WERI-Rb-1 (cell line): ENCODE measurements at regions not wholly inside any gene's neighbourhood (a gene's known extent, or its start where the extent isn't known, plus 50 kb on each side); places are given as distances from the start of the nearest gene placed in this dataset.

Source experiments
- DNase-seq: peaks from one replicate; pipeline ENCODE4 v3.0.0-alpha.2; 2020
- H3K27ac ChIP-seq: fragments of 250-450 bp; sonication (Bioruptor Pico); 2 replicates; pipeline ENCODE4 v1.5.1; 2020; ENCODE audit warnings: mild to moderate bottlenecking, moderate library complexity
- H3K27me3 ChIP-seq: fragments of 250-450 bp; sonication (Bioruptor Pico); 2 replicates; pipeline ENCODE4 v1.5.1; 2021; ENCODE audit warnings: mild to moderate bottlenecking, low read depth, moderate library complexity; ENCODE audit not compliant: insufficient read depth, severe bottlenecking
- H3K36me3 ChIP-seq: fragments of 250-450 bp; sonication (Bioruptor Pico); 2 replicates; pipeline ENCODE4 v1.5.1; 2020; ENCODE audit warnings: mild to moderate bottlenecking, moderate library complexity
- H3K4me3 ChIP-seq: 2 replicates; pipeline ENCODE4 v1.5.1; 2011; ENCODE audit warnings: low read depth, mild to moderate bottlenecking, control low read depth, low read length
- H3K9me3 ChIP-seq: fragments of 250-450 bp; sonication (Bioruptor Pico); 2 replicates; pipeline ENCODE4 v1.5.1; 2021; ENCODE audit warnings: mild to moderate bottlenecking, moderate library complexity; ENCODE audit not compliant: severe bottlenecking
- TF ChIP-seq, protein P1 (sequence below): IDR thresholded peaks from 2 replicates; pipeline ENCODE4 v1.5.1; 2011; ENCODE audit warnings: low read depth, mild to moderate bottlenecking, control low read depth, inconsistent platforms, low read length

DNA sequence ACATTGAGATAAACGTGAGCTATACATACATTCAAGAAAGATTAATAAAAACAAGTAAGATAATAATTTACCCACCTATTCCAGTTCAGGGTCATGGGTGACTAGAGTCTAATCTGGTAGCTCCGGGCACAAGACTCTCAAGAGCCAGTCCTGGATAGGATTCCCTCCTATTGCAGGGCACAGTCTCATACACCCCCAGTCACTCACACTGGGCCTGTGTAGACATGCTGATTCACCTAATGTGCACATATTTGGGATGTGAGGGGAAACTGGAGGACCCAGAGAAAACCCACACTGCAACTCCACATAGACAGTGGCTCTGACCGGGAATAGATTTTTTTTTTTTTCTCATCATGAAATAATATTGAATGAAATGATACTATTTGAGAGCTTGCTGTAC is 81.5 kb upstream of the THUMPD2 start:
- TF ChIP-seq, protein P1, sequence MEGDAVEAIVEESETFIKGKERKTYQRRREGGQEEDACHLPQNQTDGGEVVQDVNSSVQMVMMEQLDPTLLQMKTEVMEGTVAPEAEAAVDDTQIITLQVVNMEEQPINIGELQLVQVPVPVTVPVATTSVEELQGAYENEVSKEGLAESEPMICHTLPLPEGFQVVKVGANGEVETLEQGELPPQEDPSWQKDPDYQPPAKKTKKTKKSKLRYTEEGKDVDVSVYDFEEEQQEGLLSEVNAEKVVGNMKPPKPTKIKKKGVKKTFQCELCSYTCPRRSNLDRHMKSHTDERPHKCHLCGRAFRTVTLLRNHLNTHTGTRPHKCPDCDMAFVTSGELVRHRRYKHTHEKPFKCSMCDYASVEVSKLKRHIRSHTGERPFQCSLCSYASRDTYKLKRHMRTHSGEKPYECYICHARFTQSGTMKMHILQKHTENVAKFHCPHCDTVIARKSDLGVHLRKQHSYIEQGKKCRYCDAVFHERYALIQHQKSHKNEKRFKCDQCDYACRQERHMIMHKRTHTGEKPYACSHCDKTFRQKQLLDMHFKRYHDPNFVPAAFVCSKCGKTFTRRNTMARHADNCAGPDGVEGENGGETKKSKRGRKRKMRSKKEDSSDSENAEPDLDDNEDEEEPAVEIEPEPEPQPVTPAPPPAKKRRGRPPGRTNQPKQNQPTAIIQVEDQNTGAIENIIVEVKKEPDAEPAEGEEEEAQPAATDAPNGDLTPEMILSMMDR: no peak
- no peak overlapping the region for H3K27ac ChIP-seq
- H3K27me3 ChIP-seq: no peaks in the 10 kb centered on the region
- DNase-seq: no peak
- H3K9me3 ChIP-seq: peaks cover 10% of the 10 kb centered on the region
- H3K4me3 ChIP-seq: no peak overlapping the region
- no peaks in the 10 kb centered on the region for H3K36me3 ChIP-seq

DNA sequence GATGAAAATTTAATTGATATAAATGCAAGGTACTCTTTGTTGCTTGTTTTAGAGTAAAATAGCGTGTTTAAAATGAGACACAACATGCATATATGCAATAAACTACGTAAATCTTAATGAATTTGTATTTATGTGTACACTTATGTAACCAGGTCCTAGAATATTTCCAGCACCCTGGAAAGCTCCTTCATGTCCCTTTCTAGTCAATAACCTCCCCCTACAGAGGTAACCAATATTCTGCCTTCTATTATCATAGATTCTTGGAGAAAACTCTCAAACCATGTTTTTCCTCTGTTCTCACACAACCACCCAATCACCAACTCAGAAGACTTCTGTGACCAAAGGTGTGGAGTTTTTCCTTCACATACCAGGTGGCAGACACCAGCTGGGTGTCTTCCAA is 79.6 kb upstream of the THUMPD2 start:
- TF ChIP-seq, protein P1: no peak
- no peaks in the 10 kb centered on the region for H3K27me3 ChIP-seq
- no peak for DNase-seq
- H3K4me3 ChIP-seq: no peak overlapping the region
- no peaks in the 10 kb centered on the region for H3K36me3 ChIP-seq
- no peak overlapping the region for H3K27ac ChIP-seq
- peaks cover 4% of the 10 kb centered on the region for H3K9me3 ChIP-seq

DNA sequence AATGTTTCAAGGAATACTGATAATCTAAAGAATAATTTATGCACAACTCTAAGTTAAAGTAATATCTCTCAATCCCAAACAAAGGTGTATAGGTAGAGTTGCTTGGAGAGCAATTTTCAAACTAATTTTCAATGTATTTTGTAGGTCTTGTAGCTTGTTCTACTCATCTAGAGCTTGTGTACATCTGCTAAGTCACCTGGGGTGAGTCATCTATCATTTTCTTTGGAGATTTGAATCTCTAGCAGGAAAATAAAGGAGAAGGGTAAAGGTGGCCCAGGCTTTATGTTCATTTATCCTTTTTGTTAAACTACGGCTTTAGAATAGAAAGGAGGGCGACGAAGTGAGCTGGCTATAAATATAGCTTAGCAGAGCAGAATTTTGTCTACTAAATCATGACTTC is 76.8 kb upstream of the THUMPD2 start:
- TF ChIP-seq, protein P1: no peak
- H3K27ac ChIP-seq: no peak overlapping the region
- H3K9me3 ChIP-seq: no peaks in the 10 kb centered on the region
- no peaks in the 10 kb centered on the region for H3K36me3 ChIP-seq
- no peak overlapping the region for H3K4me3 ChIP-seq
- H3K27me3 ChIP-seq: no peaks in the 10 kb centered on the region
- no peak for DNase-seq

DNA sequence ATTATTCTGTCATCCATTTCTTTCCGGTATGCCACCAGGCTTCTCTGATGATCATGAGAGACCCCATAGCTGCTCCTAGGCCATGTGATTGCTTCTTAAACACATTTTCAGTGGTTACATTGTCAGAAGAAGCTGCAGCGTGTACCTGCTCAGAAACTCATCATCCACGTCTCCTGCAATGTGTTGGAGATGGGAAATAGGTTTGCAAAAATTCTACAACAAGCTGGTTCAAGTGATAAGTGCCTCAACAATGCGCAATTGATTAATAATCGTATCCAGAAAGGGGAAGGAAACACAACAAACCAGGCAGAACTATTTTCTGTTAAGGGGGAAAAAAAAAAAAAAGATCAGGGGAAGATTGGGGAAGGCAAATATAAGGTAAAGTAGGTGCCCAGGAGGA is 75.7 kb upstream of the THUMPD2 start:
- no peak for DNase-seq
- Histone ChIP-seq H3K27me3 (no peaks in the 10 kb centered on the region), H3K27ac (no peak overlapping the region), H3K4me3 (no peak overlapping the region), H3K9me3 (no peaks in the 10 kb centered on the region), H3K36me3 (no peaks in the 10 kb centered on the region)
- TF ChIP-seq, protein P1: no peak

DNA sequence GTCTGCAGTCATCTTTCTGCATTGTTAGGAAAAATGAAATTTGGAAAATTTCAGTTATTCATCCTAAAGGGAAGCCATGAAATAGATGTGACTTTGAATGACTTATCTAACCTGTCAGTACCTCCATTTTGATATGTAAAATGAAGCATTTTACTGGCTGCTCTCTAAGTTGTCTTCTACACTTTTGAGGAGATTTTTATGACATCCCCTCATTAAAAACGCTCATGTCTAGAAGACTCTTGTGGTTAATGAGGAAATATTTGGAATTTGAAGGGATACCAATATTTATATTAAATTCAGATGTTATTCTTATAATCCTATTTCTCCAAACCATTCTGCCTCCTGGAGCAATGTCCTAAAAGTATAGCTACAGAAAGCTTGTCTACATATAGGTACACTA is 73.8 kb upstream of the THUMPD2 start:
- no peaks in the 10 kb centered on the region for H3K9me3 ChIP-seq
- no peaks in the 10 kb centered on the region for H3K36me3 ChIP-seq
- DNase-seq: no peak
- TF ChIP-seq, protein P1: no peak
- no peaks in the 10 kb centered on the region for H3K27me3 ChIP-seq
- H3K27ac ChIP-seq: no peak overlapping the region
- H3K4me3 ChIP-seq: no peak overlapping the region

DNA sequence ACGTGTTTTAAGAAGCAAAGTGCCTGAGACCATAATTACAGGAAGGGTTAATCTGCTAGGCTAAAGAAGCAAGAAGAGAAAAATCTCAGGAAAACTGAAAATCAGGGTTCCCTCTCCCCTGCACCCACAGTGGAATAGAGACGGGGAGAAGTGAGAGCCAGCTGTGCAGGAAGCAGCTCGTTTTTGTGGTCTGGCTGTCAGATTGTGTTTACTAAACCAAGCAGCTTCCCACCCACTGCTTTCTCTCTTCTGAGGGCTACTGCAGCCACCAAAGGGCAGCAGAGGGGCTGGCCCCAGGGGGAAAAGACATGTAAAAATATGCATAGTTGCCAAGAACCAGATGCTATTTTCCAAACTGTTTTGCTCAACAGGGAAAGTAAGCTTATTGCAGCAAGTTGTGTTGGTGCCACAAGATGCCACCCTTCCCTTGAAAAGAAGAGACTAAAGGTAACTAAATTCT is 72.6 kb upstream of the THUMPD2 start:
- DNase-seq: no peak
- Histone ChIP-seq H3K27me3 (no peaks in the 10 kb centered on the region), H3K27ac (no peak overlapping the region), H3K36me3 (no peaks in the 10 kb centered on the region), H3K9me3 (no peaks in the 10 kb centered on the region), H3K4me3 (no peak overlapping the region)
- TF ChIP-seq, protein P1: 0 out of 2 replicates have a peak, but pooled peaks have one; percentile 8
